Mammary epithelial cell (primary cell): ENCODE measurements at regions not wholly inside any gene's neighbourhood (a gene's known extent, or its start where the extent isn't known, plus 50 kb on each side); places are given as distances from the start of the nearest gene placed in this dataset.

Experiments
- CTCF ChIP-seq, 2 donors: IDR thresholded peaks in 1 of 2; conservative IDR thresholded peaks in 1 of 2; 2 replicates each; pipeline ENCODE4 v1.5.1; 2011 to 2012; ENCODE audit warnings: inconsistent platforms in 2 of 2, low read length in 2 of 2, mild to moderate bottlenecking in 2 of 2, control low read depth in 1 of 2, low read depth in 1 of 2; ENCODE audit not compliant: insufficient read depth in 1 of 2; ENCODE audit errors: extremely low read depth in 1 of 2
- EZH2 ChIP-seq: IDR thresholded peaks from 2 replicates; pipeline ENCODE4 v1.6.1; 2012; ENCODE audit warnings: low read length, inconsistent platforms, borderline replicate concordance

- no peak for TF ChIP-seq CTCF (conservative IDR thresholded peaks at IDR 0.05 in 1 of 2, IDR thresholded peaks at IDR 0.05 in 1 of 2; ENCODE audit: extremely low read depth in 1 of 2, insufficient read depth in 1 of 2, low read depth in 1 of 2, low read length in 2 of 2)
- no peak for TF ChIP-seq EZH2
These were observed 341.6 kb downstream of the EMP1 start for GRCh38 chr12:13538136-13538535.
